LoVo (cell line): ENCODE measurements at regions not wholly inside any gene's neighbourhood (a gene's known extent, or its start where the extent isn't known, plus 50 kb on each side); places are given as distances from the start of the nearest gene placed in this dataset.

Source experiments
- DNase-seq: peaks from one replicate; pipeline ENCODE4 v3.0.0-alpha.2; 2016; ENCODE audit warnings: low spot score

GRCh38 chr7:155885167-155886155, 73.2 kb upstream of the SHH start:
- no peak for DNase-seq

GRCh38 chr7:155884225-155885166, 72.2 kb upstream of the SHH start:
- no peak for DNase-seq

GRCh38 chr7:155883491-155884224, 71.4 kb upstream of the SHH start:
- no peak for DNase-seq

- DNase-seq, result no peak
These were observed 70.3 kb upstream of the SHH start for GRCh38 chr7:155882596-155882995.

GRCh38 chr7:155881471-155882350, 69.4 kb upstream of the SHH start:
- no peak for DNase-seq

- no peak for DNase-seq
These were observed 68.5 kb upstream of the SHH start for GRCh38 chr7:155880721-155881120.

GRCh38 chr7:155879592-155879991, 67.3 kb upstream of the SHH start:
- DNase-seq, result no peak

GRCh38 chr7:155878674-155879073, 66.4 kb upstream of the SHH start:
- no peak for DNase-seq

GRCh38 chr7:155878250-155878649, 66.0 kb upstream of the SHH start:
- no peak for DNase-seq

GRCh38 chr7:155877167-155877566, 64.9 kb upstream of the SHH start:
- DNase-seq, result no peak

GRCh38 chr7:155874411-155874810, 62.1 kb upstream of the SHH start:
- DNase-seq, result no peak

GRCh38 chr7:155874010-155874409, 61.7 kb upstream of the SHH start:
- no peak for DNase-seq

GRCh38 chr7:155872678-155873369, 60.6 kb upstream of the SHH start:
- DNase-seq, result no peak

- no peak for DNase-seq
These were observed 58.9 kb upstream of the SHH start for GRCh38 chr7:155871211-155871610.

- DNase-seq, result no peak
These were observed 58.3 kb upstream of the SHH start for GRCh38 chr7:155870334-155871180.

- DNase-seq, result no peak
These were observed 57.5 kb upstream of the SHH start for GRCh38 chr7:155869784-155870076.

- DNase-seq, result no peak
These were observed 56.9 kb upstream of the SHH start for GRCh38 chr7:155868955-155869783.

GRCh38 chr7:155867734-155868400, 55.6 kb upstream of the SHH start:
- no peak for DNase-seq
